ENCODE measurements at regions not wholly inside any gene's neighbourhood (a gene's known extent, or its start where the extent isn't known, plus 50 kb on each side); places are given as distances from the start of the nearest gene placed in this dataset.
"Not testable (repeated sequence)": the region's sequence is repeated elsewhere in the genome, so short reads cannot be mapped to it uniquely, and the experiment has no call there.

GRCh38 chr2:122080316-122080715 lies 324.9 kb downstream of the TSN start:
- no peak overlapping the region for H3K4me3 ChIP-seq
- ATAC-seq = no peak
- no peak overlapping the region for H3K27ac ChIP-seq
- 82 to 90% methylated on average over 3 to 4 of the region's 4 CpGs for WGBS, 2 donors (ENCODE audit: low coverage in 1 of 2)
- H3K36me3 ChIP-seq = no peaks in the 10 kb centered on the region
- H3K9me3 ChIP-seq = no peaks in the 10 kb centered on the region
- no peak for TF ChIP-seq EP300 (IDR thresholded peaks at IDR 0.05)
- TF ChIP-seq, protein P1, sequence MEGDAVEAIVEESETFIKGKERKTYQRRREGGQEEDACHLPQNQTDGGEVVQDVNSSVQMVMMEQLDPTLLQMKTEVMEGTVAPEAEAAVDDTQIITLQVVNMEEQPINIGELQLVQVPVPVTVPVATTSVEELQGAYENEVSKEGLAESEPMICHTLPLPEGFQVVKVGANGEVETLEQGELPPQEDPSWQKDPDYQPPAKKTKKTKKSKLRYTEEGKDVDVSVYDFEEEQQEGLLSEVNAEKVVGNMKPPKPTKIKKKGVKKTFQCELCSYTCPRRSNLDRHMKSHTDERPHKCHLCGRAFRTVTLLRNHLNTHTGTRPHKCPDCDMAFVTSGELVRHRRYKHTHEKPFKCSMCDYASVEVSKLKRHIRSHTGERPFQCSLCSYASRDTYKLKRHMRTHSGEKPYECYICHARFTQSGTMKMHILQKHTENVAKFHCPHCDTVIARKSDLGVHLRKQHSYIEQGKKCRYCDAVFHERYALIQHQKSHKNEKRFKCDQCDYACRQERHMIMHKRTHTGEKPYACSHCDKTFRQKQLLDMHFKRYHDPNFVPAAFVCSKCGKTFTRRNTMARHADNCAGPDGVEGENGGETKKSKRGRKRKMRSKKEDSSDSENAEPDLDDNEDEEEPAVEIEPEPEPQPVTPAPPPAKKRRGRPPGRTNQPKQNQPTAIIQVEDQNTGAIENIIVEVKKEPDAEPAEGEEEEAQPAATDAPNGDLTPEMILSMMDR (IDR thresholded peaks at IDR 0.05) = no peak
- no peak for TF ChIP-seq POLR2A (IDR thresholded peaks at IDR 0.05)
- no peak for TF ChIP-seq POLR2AphosphoS5 (IDR thresholded peaks at IDR 0.05)
- no peaks in the 10 kb centered on the region for H3K4me1 ChIP-seq
- no peaks in the 10 kb centered on the region for H3K27me3 ChIP-seq

DNA sequence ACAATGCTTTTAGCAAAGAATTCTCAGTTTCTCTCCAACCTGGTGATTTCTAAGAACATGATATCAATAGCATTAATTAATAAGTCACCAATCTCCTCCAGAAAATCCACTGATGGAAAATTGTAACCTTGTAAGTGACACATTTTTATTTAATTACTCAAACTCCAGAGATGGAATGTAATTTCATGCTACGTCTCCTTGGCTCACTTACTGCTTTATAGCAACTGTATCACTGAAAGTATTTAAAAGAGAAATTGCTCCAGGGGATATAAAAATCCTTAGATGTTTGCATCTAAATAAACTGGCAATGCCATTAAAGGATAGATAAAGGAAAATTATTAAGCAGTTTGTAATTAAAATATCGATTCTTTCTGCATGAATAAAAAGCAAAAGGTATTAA lies 325.4 kb downstream of the TSN start:
- no peak overlapping the region for H3K27ac ChIP-seq
- H3K4me1 ChIP-seq = no peaks in the 10 kb centered on the region
- TF ChIP-seq POLR2A (IDR thresholded peaks at IDR 0.05) (no peak), POLR2AphosphoS5 (IDR thresholded peaks at IDR 0.05) (no peak), EP300 (IDR thresholded peaks at IDR 0.05) (no peak)
- TF ChIP-seq, protein P1 (IDR thresholded peaks at IDR 0.05) = no peak
- no peaks in the 10 kb centered on the region for H3K9me3 ChIP-seq
- H3K36me3 ChIP-seq = no peaks in the 10 kb centered on the region
- H3K27me3 ChIP-seq = no peaks in the 10 kb centered on the region
- ATAC-seq = no peak
- H3K4me3 ChIP-seq = no peak overlapping the region
- 28 to 42% methylated on average over 2 of the region's 2 CpGs for WGBS, 2 donors (ENCODE audit: low coverage in 1 of 2)

DNA sequence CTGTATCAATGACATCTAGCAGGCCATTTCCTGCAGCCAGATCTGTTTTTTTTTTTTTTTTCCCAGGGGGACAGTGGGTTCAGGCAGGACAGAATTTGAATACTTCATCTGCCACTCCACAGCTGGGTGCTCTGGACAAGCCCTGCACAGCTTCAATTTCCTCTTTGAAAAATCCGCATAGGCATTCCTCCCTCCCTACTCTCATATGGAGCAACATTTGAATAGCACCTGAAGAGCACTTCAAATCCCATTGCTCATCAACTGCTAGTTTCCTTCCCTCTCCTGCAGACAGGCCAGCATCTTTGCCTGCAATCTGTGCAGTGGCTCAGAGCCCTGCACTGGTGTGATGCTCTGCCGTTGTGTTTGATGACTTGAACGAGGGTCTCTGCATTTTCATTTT lies 326.3 kb downstream of the TSN start:
- no peaks in the 10 kb centered on the region for H3K36me3 ChIP-seq
- ATAC-seq = no peak
- 43 to 50% methylated on average over 2 to 3 of the region's 3 CpGs for WGBS, 2 donors (ENCODE audit: low coverage in 1 of 2)
- no peaks in the 10 kb centered on the region for H3K4me1 ChIP-seq
- TF ChIP-seq, protein P1 (IDR thresholded peaks at IDR 0.05) = no peak
- TF ChIP-seq EP300 (IDR thresholded peaks at IDR 0.05) (no peak), POLR2A (IDR thresholded peaks at IDR 0.05) (no peak), POLR2AphosphoS5 (IDR thresholded peaks at IDR 0.05) (no peak)
- H3K27me3 ChIP-seq = no peaks in the 10 kb centered on the region
- no peak overlapping the region for H3K27ac ChIP-seq
- no peaks in the 10 kb centered on the region for H3K9me3 ChIP-seq
- no peak overlapping the region for H3K4me3 ChIP-seq

GRCh38 chr2:122083256-122084048 lies 328.0 kb downstream of the TSN start:
- H3K9me3 ChIP-seq = no peaks in the 10 kb centered on the region
- 85 to 89% methylated on average over 4 of the region's 4 CpGs for WGBS, 2 donors (ENCODE audit: low coverage in 1 of 2)

GRCh38 chr2:122085672-122086071 lies 330.2 kb downstream of the TSN start:
- not testable (repeated sequence) for H3K9me3 ChIP-seq, H3K27ac ChIP-seq, H3K4me1 ChIP-seq, H3K36me3 ChIP-seq, H3K27me3 ChIP-seq, H3K4me3 ChIP-seq, ATAC-seq

More at GRCh38 chr2:122083256-122084048, 328.0 kb downstream of the TSN start:
- TF ChIP-seq, protein P1 (IDR thresholded peaks at IDR 0.05) = no peak
- TF ChIP-seq POLR2A (IDR thresholded peaks at IDR 0.05) (no peak), EP300 (IDR thresholded peaks at IDR 0.05) (no peak), POLR2AphosphoS5 (IDR thresholded peaks at IDR 0.05) (no peak)
- Histone ChIP-seq H3K36me3 (no peaks in the 10 kb centered on the region), H3K4me3 (no peak overlapping the region), H3K4me1 (no peaks in the 10 kb centered on the region), H3K27me3 (no peaks in the 10 kb centered on the region), H3K27ac (no peak overlapping the region)
- no peak for ATAC-seq

Data from gastroesophageal sphincter (tissue), 4 donors.